ENCODE measurements at regions not wholly inside any gene's neighbourhood (a gene's known extent, or its start where the extent isn't known, plus 50 kb on each side); places are given as distances from the start of the nearest gene placed in this dataset.

GRCh38 chr9:26656003-26656870 is 236.4 kb downstream of the CAAP1 start (continued):
- TF ChIP-seq USF1 (IDR thresholded peaks at IDR 0.05; ENCODE audit: borderline replicate concordance, low read depth): no peak
- TF ChIP-seq NFIC (IDR thresholded peaks at IDR 0.05; ENCODE audit: borderline replicate concordance): no peak
- TF ChIP-seq YY1 (IDR thresholded peaks at IDR 0.05; ENCODE audit: low read depth): no peak
- TF ChIP-seq MXI1 (IDR thresholded peaks at IDR 0.05; ENCODE audit: low read depth, low read length): no peak
- peak; percentile 73 for TF ChIP-seq RAD21 (IDR thresholded peaks at IDR 0.05; ENCODE audit: low read length)

GRCh38 chr9:26655166-26655565 is 237.4 kb downstream of the CAAP1 start:
- Histone ChIP-seq H3F3A (replicated peaks; ENCODE audit: insufficient read depth) (no peaks in the 10 kb centered on the region), H4K20me1 (ENCODE audit: insufficient read depth) (no peaks in the 10 kb centered on the region), H3K4me3 (ENCODE audit: low read depth in 2 of 2, low read length in 1 of 2) (no peak overlapping the region), H3K27me3 (ENCODE audit: insufficient read depth) (no peaks in the 10 kb centered on the region), H2AFZ (ENCODE audit: low read depth) (no peak overlapping the region), H3K4me2 (no peak overlapping the region), H3K79me2 (ENCODE audit: insufficient read depth) (no peaks in the 10 kb centered on the region), H3K9me3 (no peaks in the 10 kb centered on the region), H3K4me1 (ENCODE audit: control insufficient read depth in 1 of 2, insufficient read depth in 2 of 2, low read depth in 1 of 2, low read length in 1 of 2) (peaks cover 0 to 2% of the 10 kb centered on the region in 2 experiments; a peak in 2 of 4 replicates), H3K27ac (ENCODE audit: low read depth in 2 of 2, low read length in 1 of 2) (no peak overlapping the region), H3K9me2 (no peaks in the 10 kb centered on the region), H3K36me3 (replicated peaks in 1 of 2; ENCODE audit: control insufficient read depth in 1 of 2, insufficient read depth in 2 of 2, low read length in 1 of 2) (no peaks in the 10 kb centered on the region), H3K9ac (no peak overlapping the region)
- POLR2A ChIA-PET: no interaction called here
- 59% methylated on average over 6 of the region's 6 CpGs for WGBS (ENCODE audit: low lambda C conversion rate)
- no peak for DNase-seq
- CTCF ChIA-PET: interaction anchor here (1.0 to 3.1 kb wide), 6 partner anchors 8 to 691 kb away, joined by 3 to 34 read pairs (median 4); no protein-coding TSS in a partner anchor
- TF ChIP-seq PBX3 (IDR thresholded peaks at IDR 0.05) (no peak), REST (IDR thresholded peaks at IDR 0.05; ENCODE audit: low read depth, low read length) (no peak), ELF1 (IDR thresholded peaks at IDR 0.05) (no peak), SMC3 (IDR thresholded peaks at IDR 0.05; ENCODE audit: low read depth, low read length) (no peak), RXRA (IDR thresholded peaks at IDR 0.05; ENCODE audit: borderline replicate concordance, low read depth) (no peak), GATA2 (CRISPR knock-in tag; IDR thresholded peaks at IDR 0.05) (no peak), NRF1 (IDR thresholded peaks at IDR 0.05; ENCODE audit: low read depth, low read length) (no peak), CTCF (IDR thresholded peaks at IDR 0.05) (no peak), RCOR1 (IDR thresholded peaks at IDR 0.05; ENCODE audit: low read length) (no peak), SIN3A (IDR thresholded peaks at IDR 0.05; ENCODE audit: borderline replicate concordance, low read depth, low read length) (no peak), TCF12 (IDR thresholded peaks at IDR 0.05) (no peak), EP300 (IDR thresholded peaks at IDR 0.05; ENCODE audit: borderline replicate concordance in 1 of 2, low read depth in 1 of 2, low read length in 1 of 2) (no peak), USF2 (IDR thresholded peaks at IDR 0.05; ENCODE audit: borderline replicate concordance, low read depth, low read length) (no peak), TEAD4 (IDR thresholded peaks at IDR 0.05; ENCODE audit: borderline replicate concordance, insufficient read depth) (no peak), MXI1 (IDR thresholded peaks at IDR 0.05; ENCODE audit: low read depth, low read length) (no peak), USF1 (IDR thresholded peaks at IDR 0.05; ENCODE audit: borderline replicate concordance, low read depth) (no peak), FOXM1 (IDR thresholded peaks at IDR 0.05; ENCODE audit: low read depth) (no peak), FOSL2 (IDR thresholded peaks at IDR 0.05; ENCODE audit: borderline replicate concordance, low read depth) (no peak), YY1 (IDR thresholded peaks at IDR 0.05; ENCODE audit: low read depth) (no peak), RAD21 (IDR thresholded peaks at IDR 0.05; ENCODE audit: low read length) (no peak)

Measured in SK-N-SH (cell line).